OCI-LY7 (cell line): ENCODE measurements at regions not wholly inside any gene's neighbourhood (a gene's known extent, or its start where the extent isn't known, plus 50 kb on each side); places are given as distances from the start of the nearest gene placed in this dataset.

Source experiments
- EZH2phosphoT487 ChIP-seq: fragments of 200-600 bp; sonication (generic); IDR thresholded peaks from 2 replicates; pipeline ENCODE4 v1.6.1; 2018; ENCODE audit warnings: low read depth, borderline replicate concordance, mild to moderate bottlenecking, mixed run types, antibody characterized with exemption, low read length, moderate library complexity, mixed read lengths
- TF ChIP-seq, protein P1 (sequence below): fragments of 200-600 bp; sonication (generic); conservative IDR thresholded peaks from 2 replicates; pipeline ENCODE4 v1.5.1; 2014; ENCODE audit warnings: mild to moderate bottlenecking, antibody characterized with exemption, low read length, moderate library complexity, mixed read lengths

- no peak for TF ChIP-seq EZH2phosphoT487
- TF ChIP-seq, protein P1, sequence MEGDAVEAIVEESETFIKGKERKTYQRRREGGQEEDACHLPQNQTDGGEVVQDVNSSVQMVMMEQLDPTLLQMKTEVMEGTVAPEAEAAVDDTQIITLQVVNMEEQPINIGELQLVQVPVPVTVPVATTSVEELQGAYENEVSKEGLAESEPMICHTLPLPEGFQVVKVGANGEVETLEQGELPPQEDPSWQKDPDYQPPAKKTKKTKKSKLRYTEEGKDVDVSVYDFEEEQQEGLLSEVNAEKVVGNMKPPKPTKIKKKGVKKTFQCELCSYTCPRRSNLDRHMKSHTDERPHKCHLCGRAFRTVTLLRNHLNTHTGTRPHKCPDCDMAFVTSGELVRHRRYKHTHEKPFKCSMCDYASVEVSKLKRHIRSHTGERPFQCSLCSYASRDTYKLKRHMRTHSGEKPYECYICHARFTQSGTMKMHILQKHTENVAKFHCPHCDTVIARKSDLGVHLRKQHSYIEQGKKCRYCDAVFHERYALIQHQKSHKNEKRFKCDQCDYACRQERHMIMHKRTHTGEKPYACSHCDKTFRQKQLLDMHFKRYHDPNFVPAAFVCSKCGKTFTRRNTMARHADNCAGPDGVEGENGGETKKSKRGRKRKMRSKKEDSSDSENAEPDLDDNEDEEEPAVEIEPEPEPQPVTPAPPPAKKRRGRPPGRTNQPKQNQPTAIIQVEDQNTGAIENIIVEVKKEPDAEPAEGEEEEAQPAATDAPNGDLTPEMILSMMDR, result no peak
These were observed 181.5 kb upstream of the KRR1 start for GRCh38 chr12:75692876-75693275.
